GM21786 (cell line): ENCODE measurements at regions not wholly inside any gene's neighbourhood (a gene's known extent, or its start where the extent isn't known, plus 50 kb on each side); places are given as distances from the start of the nearest gene placed in this dataset.
A peak's percentile ranks its signal among the peaks of the same experiment; 100 is the strongest.
"Not testable (repeated sequence)": the region's sequence is repeated elsewhere in the genome, so short reads cannot be mapped to it uniquely, and the experiment has no call there.

Experiments used
- ATAC-seq: cut with Tn5 transposase; IDR thresholded peaks from one replicate; pipeline ENCODE4 v1.9.1; 2021; ENCODE audit not compliant: unreplicated experiment

GRCh38 chr10:107542607-107543006 is 378.1 kb upstream of the SORCS1 start:
- no peak for ATAC-seq

GRCh38 chr10:107542016-107542415 is 377.5 kb upstream of the SORCS1 start:
- ATAC-seq, result no peak

GRCh38 chr10:107540981-107541380 is 376.5 kb upstream of the SORCS1 start:
- ATAC-seq, result no peak

- ATAC-seq, result no peak
Measured at GRCh38 chr10:107529350-107529749, 364.8 kb upstream of the SORCS1 start.

- ATAC-seq, result no peak
Measured at GRCh38 chr10:107520348-107520747, 355.8 kb upstream of the SORCS1 start.

- no peak for ATAC-seq
Measured at GRCh38 chr10:107517811-107518210, 353.3 kb upstream of the SORCS1 start.

- no peak for ATAC-seq
Measured at GRCh38 chr10:107516349-107516748, 351.8 kb upstream of the SORCS1 start.

- not testable (repeated sequence) for ATAC-seq
Measured at GRCh38 chr10:107504011-107504410, 339.5 kb upstream of the SORCS1 start.

GRCh38 chr10:107502229-107502985 is 337.9 kb upstream of the SORCS1 start:
- no peak for ATAC-seq

GRCh38 chr10:107498983-107499382 is 334.5 kb upstream of the SORCS1 start:
- no peak for ATAC-seq

GRCh38 chr10:107497024-107497423 is 332.5 kb upstream of the SORCS1 start:
- ATAC-seq, result no peak

GRCh38 chr10:107496594-107496993 is 332.1 kb upstream of the SORCS1 start:
- ATAC-seq, result no peak

- no peak for ATAC-seq
Measured at GRCh38 chr10:107492389-107492788, 327.9 kb upstream of the SORCS1 start.

GRCh38 chr10:107490389-107490788 is 325.9 kb upstream of the SORCS1 start:
- ATAC-seq, result no peak

- no peak for ATAC-seq
Measured at GRCh38 chr10:107487284-107487683, 322.8 kb upstream of the SORCS1 start.

GRCh38 chr10:107485019-107485418 is 320.5 kb upstream of the SORCS1 start:
- ATAC-seq, result no peak

- ATAC-seq, result no peak
Measured at GRCh38 chr10:107481881-107482280, 317.4 kb upstream of the SORCS1 start.

GRCh38 chr10:107481224-107481623 is 316.7 kb upstream of the SORCS1 start:
- no peak for ATAC-seq

- no peak for ATAC-seq
Measured at GRCh38 chr10:107480781-107481180, 316.3 kb upstream of the SORCS1 start.

GRCh38 chr10:107477266-107477665 is 312.8 kb upstream of the SORCS1 start:
- peak; percentile 36 for ATAC-seq

- ATAC-seq, result no peak
Measured at GRCh38 chr10:107476408-107476807, 311.9 kb upstream of the SORCS1 start.

GRCh38 chr10:107474650-107475049 is 310.1 kb upstream of the SORCS1 start:
- ATAC-seq, result peak; percentile 39

- ATAC-seq, result no peak
Measured at GRCh38 chr10:107473225-107473624, 308.7 kb upstream of the SORCS1 start.
